ENCODE measurements at regions not wholly inside any gene's neighbourhood (a gene's known extent, or its start where the extent isn't known, plus 50 kb on each side); places are given as distances from the start of the nearest gene placed in this dataset.

DNA sequence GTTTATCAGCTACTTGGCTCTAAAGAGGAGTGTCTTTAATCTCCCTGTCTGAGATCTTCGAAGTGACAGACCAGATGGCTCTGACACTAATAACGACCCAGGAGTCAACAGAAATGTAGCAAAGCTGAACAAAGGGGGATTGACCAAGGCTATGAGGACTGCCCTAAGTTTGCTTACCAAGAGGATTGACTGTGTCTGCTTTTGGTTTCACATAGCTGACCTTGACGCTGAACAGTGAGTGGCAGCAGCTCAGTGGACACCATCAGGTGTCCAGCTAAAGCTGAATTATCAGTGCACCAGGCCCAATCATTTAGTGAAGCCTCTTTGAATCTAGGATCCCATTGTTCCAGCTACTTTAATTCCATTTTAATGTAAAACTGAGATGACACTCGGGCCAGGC, 262.6 kb downstream of the COX7C start:
- no peak for TF ChIP-seq CTCF (IDR thresholded peaks at IDR 0.05)
- peaks cover 0 to 11% (median 0%) of the 10 kb centered on the region in 9 donors for H3K4me1 ChIP-seq
- H3K27ac ChIP-seq: no peak overlapping the region
- no peaks in the 10 kb centered on the region for H3K27me3 ChIP-seq
- no peak for DNase-seq
- no peaks in the 10 kb centered on the region for H3K36me3 ChIP-seq
- intact Hi-C loops (cut with DNase I): loop anchor here in 9 of 10 donors (2.0 to 10.0 kb wide), 7 partner anchors 84 to 134 kb away; no protein-coding TSS in a partner anchor
- WGBS, 2 donors: 53 to 55% methylated on average over 4 of the region's 4 CpGs
- no peaks in the 10 kb centered on the region for H3K9me3 ChIP-seq
- no peak for ATAC-seq
- no peak overlapping the region for H3K4me3 ChIP-seq

GRCh38 chr5:86880785-86881492, 263.2 kb downstream of the COX7C start:
- no peaks in the 10 kb centered on the region for H3K36me3 ChIP-seq
- no peaks in the 10 kb centered on the region for H3K27me3 ChIP-seq
- no peaks in the 10 kb centered on the region for H3K9me3 ChIP-seq
- TF ChIP-seq CTCF (IDR thresholded peaks at IDR 0.05): peak in 8 of 9 donors; percentile 35 to 76 (median 66)
- intact Hi-C loops (cut with DNase I): loop anchor here in 9 of 10 donors (1.0 to 10.0 kb wide), 8 partner anchors 84 to 134 kb away; no protein-coding TSS in a partner anchor
- ATAC-seq: peak in 7 of 8 donors; percentile 78 to 95 (median 88)
- H3K4me3 ChIP-seq: no peak overlapping the region
- H3K4me1 ChIP-seq: peaks cover 0 to 15% (median 0%) of the 10 kb centered on the region in 9 donors
- H3K27ac ChIP-seq: no peak overlapping the region
- 22 to 25% methylated on average over 3 of the region's 3 CpGs for WGBS, 2 donors
- DNase-seq: peak in 1 of 2 donors; percentile 44

GRCh38 chr5:86881493-86882090, 263.9 kb downstream of the COX7C start:
- Histone ChIP-seq H3K4me3 (no peak overlapping the region), H3K27ac (peak overlapping the region in 1 of 10 donors; percentile 48), H3K27me3 (no peaks in the 10 kb centered on the region), H3K4me1 (peaks cover 0 to 15% (median 0%) of the 10 kb centered on the region in 9 donors), H3K36me3 (no peaks in the 10 kb centered on the region), H3K9me3 (no peaks in the 10 kb centered on the region)
- DNase-seq (no peak), ATAC-seq (peak in 4 of 8 donors; percentile 29 to 66 (median 33))
- WGBS, 2 donors: 57 to 71% methylated on average over 1 of the region's 1 CpG
- intact Hi-C loops (cut with DNase I): loop anchor here in 9 of 10 donors (1.0 to 10.0 kb wide), 8 partner anchors 83 to 133 kb away; no protein-coding TSS in a partner anchor
- TF ChIP-seq CTCF (IDR thresholded peaks at IDR 0.05): no peak

- DNase-seq: no peak
- H3K36me3 ChIP-seq: no peaks in the 10 kb centered on the region
- peaks cover 0 to 15% (median 0%) of the 10 kb centered on the region in 9 donors for H3K4me1 ChIP-seq
- no peak for ATAC-seq
- TF ChIP-seq CTCF (IDR thresholded peaks at IDR 0.05): no peak
- intact Hi-C loops (cut with DNase I): loop anchor here in 8 of 10 donors (5.0 to 10.0 kb wide), 6 partner anchors 80 to 130 kb away; no protein-coding TSS in a partner anchor
- 97 to 98% methylated on average over 16 of the region's 16 CpGs for WGBS, 2 donors
- H3K27me3 ChIP-seq: no peaks in the 10 kb centered on the region
- no peak overlapping the region for H3K27ac ChIP-seq
- no peak overlapping the region for H3K4me3 ChIP-seq
- no peaks in the 10 kb centered on the region for H3K9me3 ChIP-seq
Measured at GRCh38 chr5:86884608-86885007, 266.9 kb downstream of the COX7C start.

Data from heart right ventricle (tissue), 16 donors.